ENCODE measurements at regions not wholly inside any gene's neighbourhood (a gene's known extent, or its start where the extent isn't known, plus 50 kb on each side); places are given as distances from the start of the nearest gene placed in this dataset.

- TF ChIP-seq EP300 (IDR thresholded peaks at IDR 0.05) = no peak
- no peak for TF ChIP-seq CTCF (IDR thresholded peaks at IDR 0.05)
- no peak for TF ChIP-seq POLR2A (IDR thresholded peaks at IDR 0.05)
These were observed 70.0 kb upstream of the RAD23B start for GRCh38 chr9:107213080-107213479.
